HG03066 (cell line): ENCODE measurements at regions not wholly inside any gene's neighbourhood (a gene's known extent, or its start where the extent isn't known, plus 50 kb on each side); places are given as distances from the start of the nearest gene placed in this dataset.

Experiments
- ATAC-seq: cut with Tn5 transposase; IDR thresholded peaks from one replicate; pipeline ENCODE4 v1.9.1; 2021; ENCODE audit warnings: low read depth; ENCODE audit not compliant: unreplicated experiment

DNA sequence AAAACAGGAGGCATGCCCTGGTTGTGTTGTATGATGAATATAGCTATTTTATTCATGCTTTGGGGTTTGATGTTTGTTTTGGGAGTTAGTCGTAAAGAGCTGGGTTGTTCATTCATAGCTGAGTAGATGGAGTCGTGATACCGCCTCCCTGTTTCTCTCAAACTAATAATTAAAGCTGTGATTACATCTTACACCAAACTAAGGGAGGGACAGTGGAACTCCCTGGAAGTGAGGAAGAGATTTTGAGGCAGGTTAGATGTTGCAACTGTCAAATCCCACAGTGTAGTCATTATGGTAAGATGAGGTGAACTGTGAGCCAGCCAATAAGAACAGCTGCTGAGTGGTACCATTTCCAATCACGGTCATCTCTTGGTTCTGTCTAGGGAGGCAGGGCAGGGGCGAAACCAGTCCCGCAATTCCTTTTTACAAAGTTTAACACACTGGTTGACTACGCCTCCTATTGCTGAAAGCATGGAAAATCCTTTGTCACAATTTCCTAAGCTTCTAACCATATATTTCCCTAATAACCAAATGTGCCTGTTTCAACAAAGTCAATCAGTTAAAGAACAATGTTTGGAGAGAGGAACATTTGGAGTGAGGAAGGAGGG, 207.6 kb upstream of the SERP2 start:
- ATAC-seq = no peak

DNA sequence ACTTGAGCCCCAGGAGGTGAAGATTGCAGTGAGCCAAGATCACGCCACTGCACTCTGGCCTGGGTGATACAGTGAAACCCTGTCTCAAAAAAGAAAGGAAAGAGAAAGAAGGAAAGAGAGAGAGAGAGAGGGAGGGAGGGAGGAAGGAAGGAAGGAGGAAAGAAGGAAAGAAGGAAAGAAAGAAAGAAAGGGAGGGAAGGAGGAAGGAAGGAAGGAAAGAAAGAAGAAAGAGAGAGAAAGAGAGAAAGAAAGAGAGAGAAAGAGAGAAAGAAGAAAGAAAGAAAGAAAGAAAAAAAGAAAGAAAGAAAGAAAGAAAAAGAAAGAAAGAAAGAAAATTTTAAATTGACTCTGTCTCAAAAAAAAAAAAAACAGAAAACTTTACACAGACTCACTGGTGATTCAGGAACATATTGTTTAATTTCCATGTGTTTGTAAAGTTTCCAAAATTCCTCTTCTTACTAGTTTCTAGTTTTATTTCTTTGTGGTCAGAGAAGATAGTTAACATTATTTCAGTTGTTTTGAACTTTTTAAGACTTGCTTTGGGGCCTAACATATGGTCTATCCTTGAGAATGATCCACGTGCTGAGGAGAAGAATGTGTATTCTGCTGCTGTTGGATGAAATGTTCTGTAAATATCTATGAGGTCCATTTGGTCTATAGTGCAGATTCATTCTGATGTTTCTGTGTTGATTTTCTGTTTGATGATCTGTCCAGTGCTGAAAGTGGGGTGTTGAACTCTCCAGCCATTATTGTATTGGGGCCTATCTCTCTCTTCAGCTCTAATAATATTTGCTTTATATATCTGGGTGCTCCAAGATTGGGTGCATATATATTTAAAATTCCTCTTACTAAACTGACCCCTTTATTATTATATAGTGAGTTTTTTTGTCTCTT, 204.4 kb upstream of the SERP2 start:
- no peak for ATAC-seq

DNA sequence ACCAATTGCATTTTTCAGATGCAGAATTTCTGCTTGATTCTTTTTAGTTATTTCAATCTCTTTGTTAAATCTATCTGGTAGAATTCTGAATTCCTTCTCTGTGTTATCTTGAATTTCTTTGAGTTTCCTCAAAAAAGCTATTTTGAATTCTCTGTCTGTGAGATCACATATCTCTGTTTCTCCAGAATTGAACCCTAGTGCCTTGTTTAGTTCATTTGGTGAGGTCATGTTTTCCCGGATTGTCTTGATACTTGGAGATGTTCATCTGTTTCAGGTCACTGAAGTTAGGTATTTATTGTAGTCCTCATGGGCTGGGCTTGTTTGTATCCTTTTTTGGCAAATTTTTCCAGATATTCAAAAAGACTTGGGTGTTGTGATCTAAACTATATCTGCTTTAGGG, 202.9 kb upstream of the SERP2 start:
- ATAC-seq = no peak

DNA sequence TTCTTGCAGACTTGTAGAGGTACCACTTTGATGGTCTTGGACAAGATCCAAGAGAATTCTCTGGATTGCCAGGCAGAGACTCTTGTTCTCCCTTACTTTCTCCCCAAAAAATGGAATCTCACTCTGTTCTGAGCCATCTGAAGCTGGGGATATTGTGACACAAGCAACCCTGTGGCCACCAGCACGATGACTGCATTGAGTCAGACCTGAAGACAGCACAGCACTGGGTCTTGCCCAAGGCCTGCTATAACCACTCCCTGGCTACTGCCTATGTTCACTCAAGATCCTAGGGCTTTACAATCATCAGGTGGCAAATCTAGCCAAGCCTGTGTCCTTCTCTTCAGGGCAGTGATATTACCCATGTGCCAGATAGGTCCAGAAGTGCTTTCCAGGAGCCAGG, 202.5 kb upstream of the SERP2 start:
- no peak for ATAC-seq

DNA sequence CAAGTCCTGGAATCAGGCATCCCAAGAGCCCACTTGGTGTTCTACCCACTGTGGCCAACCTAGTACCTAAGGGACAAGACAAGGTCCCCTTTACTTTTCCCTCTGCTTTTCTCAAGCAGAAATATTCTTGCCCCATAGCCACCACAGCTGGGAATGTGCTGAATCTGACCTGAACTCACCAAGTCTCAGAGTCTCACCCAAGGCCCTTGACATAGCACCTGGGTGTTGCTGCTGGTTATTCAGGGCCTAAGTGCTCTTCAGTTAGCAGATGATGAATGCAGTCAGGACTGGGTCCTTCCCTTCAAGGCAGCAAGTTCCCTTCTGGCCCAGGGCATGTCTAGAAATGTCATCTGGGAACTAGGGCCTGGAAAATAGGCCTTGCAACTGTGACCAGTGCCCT, 201.8 kb upstream of the SERP2 start:
- ATAC-seq = no peak

DNA sequence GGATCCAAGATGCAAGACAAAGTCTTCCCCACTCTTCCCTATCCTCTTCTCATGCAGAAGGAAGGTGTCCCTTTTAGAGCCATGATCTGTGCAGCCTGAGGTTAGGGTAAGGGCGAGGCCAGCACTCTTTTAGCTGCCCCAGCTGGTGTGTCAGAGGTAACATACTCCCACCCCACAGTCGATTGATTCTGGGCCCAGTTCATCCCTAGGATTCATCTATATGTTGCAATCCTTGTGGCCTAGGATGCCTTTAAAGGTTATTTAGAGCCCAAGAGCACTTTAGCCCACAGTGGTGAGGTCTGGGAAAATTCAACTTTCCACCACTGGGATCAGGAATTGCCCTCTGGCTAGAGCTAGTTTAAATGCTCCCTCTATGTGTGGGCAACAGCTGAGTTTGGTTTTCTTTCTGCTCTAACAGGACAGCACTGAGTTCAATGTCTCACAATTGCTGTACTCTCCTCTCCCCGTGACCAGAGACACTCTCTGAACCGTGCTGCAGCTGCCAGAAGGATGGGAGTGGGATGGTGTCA, 201.3 kb upstream of the SERP2 start:
- no peak for ATAC-seq

DNA sequence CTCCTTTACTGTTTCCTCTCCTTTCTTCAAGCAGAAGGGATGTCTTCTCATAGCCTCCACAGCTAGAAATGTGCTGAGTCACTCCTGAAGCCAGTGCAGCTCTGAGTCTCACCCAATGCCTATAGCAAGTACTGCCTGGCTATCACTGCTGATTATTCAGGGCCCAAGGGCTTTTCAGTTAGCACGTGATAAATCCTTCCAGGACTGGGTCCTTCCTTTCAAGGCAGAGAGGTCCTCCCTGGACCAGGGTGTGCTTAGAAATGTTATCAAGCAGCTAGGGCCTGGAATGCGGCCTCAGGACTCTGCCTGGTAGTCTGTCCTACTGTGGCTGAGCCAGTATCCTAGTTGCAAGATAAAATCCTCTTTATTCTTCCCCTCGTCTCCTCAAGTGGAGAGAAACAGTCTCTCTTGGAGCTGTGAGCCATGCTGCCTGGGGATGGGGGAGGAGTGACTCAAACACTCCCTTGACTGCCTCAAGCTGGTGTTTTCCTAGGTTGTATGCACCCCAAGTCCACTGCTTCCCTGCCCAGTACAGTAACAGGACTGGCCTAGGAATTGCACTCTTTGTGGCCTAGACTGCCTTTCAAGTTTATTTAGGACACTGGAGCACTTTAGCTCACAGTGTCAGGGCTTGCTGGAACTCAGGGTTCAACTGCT, 198.7 kb upstream of the SERP2 start:
- ATAC-seq = no peak

DNA sequence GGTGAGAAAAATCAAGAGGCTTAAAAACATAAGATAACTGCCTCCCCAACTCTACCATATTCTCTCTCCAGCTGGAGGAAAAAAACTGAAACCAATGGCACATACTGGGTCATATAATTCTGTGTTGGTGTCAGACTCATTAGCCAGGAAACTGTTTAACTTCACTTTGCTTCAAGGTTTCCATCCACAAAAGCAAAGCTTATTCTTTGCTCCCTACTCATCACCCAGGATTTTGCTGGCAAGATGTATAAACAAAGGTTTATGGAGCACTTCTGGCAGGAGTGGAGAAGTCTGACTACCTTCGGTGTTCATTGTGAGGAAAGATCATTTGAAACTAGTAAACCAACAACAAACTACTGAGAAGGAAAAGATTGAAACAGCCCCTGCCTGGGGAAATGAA, 197.5 kb upstream of the SERP2 start:
- no peak for ATAC-seq

DNA sequence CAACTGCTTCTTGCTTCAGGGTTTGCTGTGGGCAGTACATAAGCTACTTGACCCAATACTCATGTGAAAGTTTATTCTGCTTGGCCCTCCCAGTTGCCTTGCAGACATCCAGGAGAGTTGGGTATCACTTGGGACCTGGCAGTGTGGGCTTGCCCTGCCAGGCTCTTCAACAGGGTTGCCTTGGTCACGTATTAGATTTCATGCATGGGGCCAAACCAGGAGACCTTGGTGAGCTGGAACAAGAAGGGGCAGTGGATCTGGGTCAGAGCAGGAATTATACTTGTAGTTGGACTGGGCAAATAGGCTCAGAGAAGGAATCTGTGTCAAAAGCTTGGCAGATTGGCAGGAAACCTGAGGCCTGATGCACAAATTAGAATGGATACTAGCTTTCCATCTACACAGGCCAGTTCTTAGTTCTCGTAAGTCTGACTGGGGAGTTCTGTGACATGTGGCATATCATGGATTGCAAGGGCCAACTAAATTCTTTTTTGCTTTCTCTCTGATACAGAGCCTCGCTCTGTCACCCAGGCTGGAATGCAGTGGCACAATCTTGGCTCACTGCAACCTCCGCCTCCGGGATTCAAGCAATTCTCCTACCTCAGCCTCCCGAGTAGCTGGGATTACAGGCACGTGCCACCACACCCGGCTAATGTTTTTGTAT, 192.6 kb upstream of the SERP2 start:
- no peak for ATAC-seq

DNA sequence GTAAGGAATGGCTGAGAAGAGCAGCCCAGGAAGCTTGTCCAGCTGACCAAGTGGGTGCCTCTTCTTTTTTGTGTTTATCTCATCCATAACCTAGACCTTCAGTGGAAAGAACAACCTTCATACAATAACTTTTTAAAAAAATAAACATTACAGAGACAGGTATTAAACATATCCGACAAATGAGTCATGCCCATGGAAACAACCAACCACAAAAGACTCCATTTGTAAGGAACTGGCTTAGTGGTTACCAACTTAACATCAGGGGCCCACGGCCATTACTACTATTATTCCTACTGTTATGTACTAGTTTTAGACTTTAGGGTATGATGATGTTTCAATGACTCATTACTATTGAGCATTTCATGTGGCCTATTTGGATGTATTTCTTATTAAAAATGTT, 191.7 kb upstream of the SERP2 start:
- no peak for ATAC-seq

DNA sequence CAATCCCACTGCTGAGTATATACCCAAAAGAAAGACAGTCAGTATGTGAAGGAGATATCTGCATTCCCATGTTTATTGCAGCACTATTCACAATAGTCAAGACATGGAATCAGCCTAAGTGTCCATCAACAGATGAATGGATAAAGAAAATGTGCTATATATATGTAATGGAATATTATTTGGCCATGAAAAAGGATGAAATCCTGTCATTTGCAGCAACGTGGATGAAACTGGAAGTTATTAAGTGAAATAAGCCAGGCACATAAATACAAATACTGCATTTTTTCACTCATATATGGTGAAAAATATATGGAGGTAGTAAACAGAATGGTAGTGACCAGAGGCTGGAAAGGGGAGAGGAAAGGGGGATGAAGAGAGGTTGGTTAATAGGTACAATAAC, 188.9 kb upstream of the SERP2 start:
- ATAC-seq = no peak

DNA sequence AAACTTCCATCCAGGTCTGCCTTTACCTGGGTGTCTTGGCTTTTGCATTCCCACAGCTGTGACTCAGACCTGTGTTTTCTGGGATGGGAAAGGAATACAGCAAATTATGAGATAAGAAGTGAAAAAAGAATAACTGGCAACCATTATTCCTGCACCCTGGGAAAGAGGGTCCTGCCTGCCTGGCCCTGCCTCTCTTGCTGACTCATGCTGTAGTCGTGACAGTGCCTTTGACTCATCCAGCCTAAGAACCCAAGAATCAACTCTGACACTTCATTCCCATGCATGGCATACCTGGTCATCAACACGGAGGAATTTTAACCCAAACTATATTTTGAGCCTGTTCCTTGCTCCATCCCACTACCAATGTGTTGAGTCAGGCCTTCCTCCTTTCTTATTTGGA, 185.4 kb upstream of the SERP2 start:
- no peak for ATAC-seq

DNA sequence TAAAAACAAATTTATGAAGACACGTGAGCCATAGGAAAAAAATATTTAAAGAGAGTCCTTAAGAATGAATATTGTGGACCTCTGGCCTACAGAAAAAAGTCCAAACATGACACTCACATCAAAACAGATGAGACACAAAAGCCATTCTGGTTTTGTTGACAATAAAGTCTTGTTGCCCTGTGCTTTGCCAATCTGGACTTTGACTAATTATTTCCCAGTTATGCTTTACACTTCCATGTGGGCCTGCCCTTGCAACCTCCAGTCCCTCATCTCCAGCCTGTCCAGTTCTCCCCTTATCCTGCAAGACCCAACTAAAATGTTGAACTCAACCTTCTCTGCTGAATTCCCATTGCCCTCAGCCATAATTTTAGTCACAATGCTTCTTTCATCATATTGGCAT, 184.5 kb upstream of the SERP2 start:
- no peak for ATAC-seq

DNA sequence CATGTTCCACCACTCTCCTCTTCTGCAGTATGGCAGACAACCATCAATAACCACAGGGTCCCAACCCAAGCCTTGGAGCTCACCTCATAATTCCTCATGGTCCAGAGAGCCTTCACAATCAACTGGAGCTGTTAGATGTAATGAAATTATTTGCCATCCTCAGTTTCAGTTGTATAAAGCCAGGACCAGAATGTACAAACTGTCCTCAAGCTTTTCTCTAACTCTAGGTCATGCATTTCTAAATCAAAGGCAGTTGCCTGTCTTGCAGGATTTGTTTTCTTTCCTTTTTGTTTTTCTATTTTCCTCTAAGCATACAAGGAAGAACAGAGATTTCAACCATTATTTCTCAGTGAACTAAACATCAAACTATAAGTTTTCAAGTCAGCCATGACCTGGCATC, 182.5 kb upstream of the SERP2 start:
- ATAC-seq = no peak

DNA sequence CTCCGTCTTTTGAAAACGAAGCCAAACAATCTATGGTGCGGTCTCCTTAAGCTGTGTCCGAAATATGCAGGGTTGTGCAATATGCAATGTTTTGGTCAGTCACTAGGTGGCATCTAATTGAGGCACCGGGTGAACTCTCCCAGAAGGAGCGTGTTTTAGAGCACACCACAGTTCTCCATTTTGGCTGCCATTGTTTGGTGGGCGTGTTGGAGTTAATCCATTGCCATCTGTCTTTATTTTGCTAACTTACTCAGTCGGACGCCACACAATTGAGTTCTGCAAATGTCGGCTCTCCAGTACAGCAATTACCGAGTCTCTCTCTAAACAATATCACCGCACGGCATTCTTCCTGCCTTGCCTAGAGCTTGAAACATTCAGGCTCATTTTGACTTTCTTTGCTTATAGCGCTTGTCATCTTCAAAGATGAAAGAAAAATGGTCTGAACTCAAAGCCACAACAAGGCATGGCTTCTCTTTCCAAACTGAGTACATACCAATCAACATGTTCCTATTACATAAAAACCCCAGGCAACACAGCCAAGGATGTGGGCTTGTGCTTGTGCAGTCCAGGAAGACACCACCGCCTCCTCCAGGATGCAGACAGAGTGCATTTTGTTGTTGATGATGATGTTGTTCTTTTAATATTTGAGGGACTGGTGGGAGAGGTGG, 182.0 kb upstream of the SERP2 start:
- ATAC-seq = no peak

DNA sequence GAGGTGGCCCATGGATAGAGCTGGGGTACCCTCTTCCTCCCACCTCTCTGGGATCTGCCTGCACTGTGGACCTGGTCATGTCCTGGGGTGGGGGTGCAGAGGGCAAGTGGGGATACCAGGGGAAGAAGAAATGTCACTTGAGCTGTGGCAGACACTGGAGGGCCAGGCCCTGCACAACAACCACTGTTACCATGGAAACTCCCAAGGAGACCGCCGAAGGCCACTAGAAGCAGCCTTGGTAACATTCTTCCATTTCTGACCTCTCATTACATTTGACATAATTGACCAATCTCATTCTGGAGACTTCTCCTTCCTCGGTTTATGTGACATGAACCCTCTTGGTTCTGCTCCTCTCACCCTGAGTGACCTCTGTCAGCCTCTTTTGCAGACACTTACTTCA, 179.9 kb upstream of the SERP2 start:
- ATAC-seq = no peak

DNA sequence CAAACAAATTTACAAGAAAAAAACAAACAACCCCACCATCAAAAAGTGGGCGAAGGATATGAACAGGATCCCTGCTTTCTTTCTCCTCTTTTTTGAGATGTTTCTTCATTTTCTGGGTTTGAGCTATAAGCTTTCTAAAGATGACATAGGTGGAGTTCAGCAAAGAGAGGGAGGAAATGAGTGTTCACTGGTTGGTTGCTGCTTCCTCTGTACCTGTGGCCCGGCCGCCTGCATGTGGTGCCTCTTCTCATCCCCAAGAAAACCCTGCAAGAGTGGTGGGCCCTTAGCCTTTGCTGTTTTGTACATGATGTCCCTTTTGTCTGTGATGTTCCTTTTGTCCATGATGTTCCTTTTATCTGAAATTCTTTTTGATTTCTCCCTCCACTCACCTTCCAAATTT, 178.4 kb upstream of the SERP2 start:
- no peak for ATAC-seq

DNA sequence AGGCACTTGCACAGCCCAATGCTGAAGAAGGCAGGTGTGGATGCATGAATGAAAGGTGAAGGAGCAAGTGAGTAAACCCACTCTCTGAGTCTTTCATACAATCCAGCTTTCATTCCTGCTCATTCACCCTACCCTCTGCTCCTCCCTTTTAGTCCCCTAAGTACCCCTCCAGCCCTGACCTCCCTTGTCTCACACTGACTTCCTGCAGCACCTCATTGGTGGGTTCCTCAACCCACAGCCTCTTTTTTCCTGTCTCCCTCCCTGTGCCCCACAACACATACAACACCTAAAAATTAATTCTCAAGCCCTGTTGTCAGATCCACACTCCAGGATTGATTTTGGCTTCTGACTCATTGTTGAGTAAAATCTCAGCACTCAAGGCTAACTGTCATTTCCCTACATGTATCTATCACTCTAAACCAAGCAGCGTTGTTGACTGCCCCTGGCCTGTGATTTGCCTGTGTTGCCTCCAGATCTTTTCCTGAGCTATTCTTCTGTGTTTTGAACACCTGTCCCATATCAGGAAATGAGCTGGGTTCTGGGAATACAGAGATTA, 177.3 kb upstream of the SERP2 start:
- no peak for ATAC-seq

DNA sequence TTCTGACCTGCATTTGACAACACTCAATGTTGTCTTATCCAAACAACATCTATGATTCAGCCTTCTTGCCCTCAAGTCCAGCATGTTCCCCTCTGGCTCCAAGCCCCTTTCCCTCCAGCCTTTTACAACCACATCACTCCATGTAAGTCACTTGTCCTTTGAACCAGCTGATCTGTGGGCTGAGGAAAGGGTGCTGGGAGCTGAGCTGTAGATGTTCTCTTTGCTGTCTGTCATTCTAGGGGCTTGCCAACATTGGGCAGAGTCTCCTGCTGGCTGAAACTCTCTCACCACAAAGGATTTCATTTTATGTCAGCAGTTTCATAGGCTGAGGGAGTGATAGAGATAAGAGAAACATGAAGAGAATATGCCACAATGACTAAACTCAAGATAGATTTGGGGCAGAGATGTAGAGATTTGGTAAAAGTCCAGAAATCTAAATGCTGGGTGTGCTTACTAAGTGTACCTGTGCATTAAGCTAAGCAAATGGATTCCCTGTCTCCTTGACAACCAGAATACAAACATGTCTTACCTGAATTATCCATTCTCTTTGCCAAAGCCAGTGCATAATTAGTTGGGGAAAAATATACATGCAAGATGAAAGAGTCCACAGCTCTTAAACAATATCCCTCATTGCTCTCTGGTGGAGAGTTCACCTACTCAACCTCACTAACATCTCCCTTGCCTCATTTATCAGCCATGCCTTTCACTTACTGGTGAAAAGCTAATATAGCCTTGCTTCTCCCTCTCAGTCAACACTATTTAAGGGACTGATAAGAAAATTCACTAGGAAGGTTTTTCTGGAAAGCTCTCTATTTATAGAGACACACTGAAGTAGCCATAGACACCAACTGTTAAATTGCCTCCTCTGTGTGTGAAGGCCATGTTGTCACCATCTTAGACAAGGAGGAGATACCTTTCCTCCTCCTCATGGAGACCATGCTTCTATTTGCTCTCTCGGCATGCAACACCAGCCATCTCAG, 175.5 kb upstream of the SERP2 start:
- ATAC-seq = no peak
